Fibroblast of the aortic adventitia (primary cell): ENCODE measurements at regions not wholly inside any gene's neighbourhood (a gene's known extent, or its start where the extent isn't known, plus 50 kb on each side); places are given as distances from the start of the nearest gene placed in this dataset.

ENCODE experiments used
- DNase-seq: peaks from one replicate; pipeline ENCODE4 v3.0.0-alpha.2; 2010; ENCODE audit warnings: low read depth
- H3K4me3 ChIP-seq: 2 replicates; pipeline ENCODE4 v1.5.1; 2011; ENCODE audit warnings: low read depth, mild to moderate bottlenecking, control low read depth, low read length, moderate library complexity
- TF ChIP-seq, protein P1 (sequence below): IDR thresholded peaks from 2 replicates; pipeline ENCODE4 v1.5.1; 2011; ENCODE audit warnings: mild to moderate bottlenecking, low read length, control low read depth, inconsistent platforms; ENCODE audit not compliant: insufficient read depth

DNA sequence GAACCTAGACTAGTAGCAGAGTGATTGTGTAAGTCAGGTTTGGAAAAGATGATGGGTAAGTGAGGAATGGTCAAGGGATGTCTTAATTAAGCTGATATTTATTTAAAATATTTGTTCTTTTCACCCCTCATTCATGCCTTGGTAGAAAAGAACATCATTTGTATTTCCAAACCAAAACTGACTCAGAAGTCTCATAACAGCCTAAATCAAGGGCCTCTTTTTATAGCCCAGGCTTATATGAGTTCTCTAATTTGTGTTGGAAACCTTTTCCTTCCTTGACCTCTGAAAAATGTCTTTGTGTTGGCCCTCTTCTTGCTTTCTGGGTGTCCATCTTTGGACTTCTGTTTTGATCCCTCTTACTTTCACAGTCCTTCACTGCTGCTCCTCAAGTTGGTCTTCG, 1428.2 kb downstream of the MRPL39 start:
- TF ChIP-seq, protein P1, sequence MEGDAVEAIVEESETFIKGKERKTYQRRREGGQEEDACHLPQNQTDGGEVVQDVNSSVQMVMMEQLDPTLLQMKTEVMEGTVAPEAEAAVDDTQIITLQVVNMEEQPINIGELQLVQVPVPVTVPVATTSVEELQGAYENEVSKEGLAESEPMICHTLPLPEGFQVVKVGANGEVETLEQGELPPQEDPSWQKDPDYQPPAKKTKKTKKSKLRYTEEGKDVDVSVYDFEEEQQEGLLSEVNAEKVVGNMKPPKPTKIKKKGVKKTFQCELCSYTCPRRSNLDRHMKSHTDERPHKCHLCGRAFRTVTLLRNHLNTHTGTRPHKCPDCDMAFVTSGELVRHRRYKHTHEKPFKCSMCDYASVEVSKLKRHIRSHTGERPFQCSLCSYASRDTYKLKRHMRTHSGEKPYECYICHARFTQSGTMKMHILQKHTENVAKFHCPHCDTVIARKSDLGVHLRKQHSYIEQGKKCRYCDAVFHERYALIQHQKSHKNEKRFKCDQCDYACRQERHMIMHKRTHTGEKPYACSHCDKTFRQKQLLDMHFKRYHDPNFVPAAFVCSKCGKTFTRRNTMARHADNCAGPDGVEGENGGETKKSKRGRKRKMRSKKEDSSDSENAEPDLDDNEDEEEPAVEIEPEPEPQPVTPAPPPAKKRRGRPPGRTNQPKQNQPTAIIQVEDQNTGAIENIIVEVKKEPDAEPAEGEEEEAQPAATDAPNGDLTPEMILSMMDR, result no peak
- no peak overlapping the region for H3K4me3 ChIP-seq
- no peak for DNase-seq

DNA sequence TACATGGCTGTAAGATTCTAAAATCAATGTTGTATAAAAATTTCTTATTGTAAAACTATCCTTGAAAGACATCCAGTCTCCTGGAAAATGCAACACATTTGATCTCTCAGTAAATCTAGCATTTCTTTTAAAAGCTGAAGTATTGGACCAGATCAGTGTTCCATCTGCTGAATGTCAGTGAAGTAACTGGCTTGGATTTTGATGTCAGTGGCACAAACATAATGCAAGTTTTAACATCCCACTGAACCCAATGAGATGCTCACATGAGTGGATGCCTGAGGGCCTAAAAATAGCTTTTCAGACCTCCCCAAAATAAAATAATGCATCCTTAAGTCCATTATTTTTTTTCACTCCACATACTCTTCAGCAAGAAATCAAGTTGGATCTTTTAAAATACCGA, 1432.2 kb downstream of the MRPL39 start:
- DNase-seq, result no peak
- TF ChIP-seq, protein P1, result no peak
- no peak overlapping the region for H3K4me3 ChIP-seq

DNA sequence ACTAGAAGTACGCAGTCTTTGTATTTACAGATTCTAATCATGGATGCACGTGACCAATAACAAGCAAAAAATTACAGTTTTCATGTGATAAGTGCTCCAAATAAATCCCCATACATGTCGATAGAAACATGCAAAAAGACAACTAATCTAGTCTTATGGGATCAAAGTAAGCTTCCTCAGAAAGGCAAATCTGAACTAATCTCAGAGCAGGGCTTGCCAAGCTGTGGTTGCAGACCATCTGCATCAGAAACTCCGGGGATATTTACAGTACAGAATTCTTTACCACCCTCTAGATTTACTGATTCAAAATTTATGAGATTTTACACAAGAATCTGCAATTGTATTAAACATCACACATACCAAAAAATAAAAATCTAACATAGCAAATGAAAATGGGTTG, 1435.5 kb downstream of the MRPL39 start:
- TF ChIP-seq, protein P1, result no peak
- no peak for DNase-seq
- H3K4me3 ChIP-seq, result no peak overlapping the region

DNA sequence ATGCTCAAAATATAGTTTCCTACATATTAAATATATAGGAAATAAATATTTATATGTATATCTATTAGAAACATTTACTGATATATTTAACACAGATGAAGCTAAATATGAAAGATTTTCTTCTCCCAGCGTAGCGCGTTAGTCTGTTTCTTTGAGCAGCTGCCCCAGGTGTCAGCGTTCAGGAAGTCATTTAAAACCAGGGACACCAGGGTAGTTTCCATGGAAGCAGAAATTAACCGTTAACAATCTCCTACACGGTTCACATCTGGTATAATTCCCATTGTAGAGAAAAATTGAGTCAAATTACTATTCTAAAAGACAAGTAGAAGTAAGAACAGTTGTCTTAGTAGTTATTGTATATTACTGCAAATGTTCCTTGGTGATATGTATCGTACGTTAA, 1443.7 kb downstream of the MRPL39 start:
- no peak for DNase-seq
- TF ChIP-seq, protein P1, result no peak
- no peak overlapping the region for H3K4me3 ChIP-seq

DNA sequence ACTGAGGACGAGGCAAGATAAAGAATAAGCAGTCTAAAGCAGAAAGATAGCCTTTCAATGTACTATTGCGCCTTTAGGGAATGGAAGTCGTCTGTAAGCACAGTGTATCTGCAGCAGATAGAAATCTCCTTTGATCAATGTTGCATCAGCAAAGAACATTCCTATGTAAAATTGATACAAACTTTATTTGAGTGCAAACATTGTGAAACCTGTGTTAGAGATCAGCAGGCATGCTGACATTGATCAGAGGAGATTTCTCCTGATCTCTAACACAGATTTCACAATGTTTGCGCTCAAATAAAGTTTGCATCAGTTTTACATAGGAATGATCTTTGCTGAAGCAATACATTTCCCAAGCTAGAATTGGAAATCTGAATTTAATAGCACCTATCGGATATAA, 1446.8 kb downstream of the MRPL39 start:
- TF ChIP-seq, protein P1, result no peak
- DNase-seq, result no peak
- no peak overlapping the region for H3K4me3 ChIP-seq

DNA sequence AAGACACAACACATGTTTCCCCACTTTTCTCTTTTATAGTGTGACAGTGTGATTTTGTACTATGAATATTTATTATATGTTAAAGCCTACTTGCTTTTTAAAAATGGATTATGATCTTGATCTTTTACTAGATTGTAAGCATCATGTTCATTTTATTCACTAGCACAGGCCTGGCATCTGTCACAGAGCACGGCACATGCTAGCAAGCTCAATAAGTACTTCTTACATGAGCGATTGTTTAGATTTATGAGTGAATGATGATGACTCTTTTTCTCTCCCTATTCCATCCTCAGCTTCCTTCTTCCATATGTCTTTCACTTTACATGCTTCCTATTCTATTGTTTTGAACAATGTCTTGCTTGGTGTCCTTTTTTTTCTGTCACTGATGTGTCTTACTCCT, 1454.1 kb downstream of the MRPL39 start:
- TF ChIP-seq, protein P1, result no peak
- DNase-seq, result no peak
- no peak overlapping the region for H3K4me3 ChIP-seq

DNA sequence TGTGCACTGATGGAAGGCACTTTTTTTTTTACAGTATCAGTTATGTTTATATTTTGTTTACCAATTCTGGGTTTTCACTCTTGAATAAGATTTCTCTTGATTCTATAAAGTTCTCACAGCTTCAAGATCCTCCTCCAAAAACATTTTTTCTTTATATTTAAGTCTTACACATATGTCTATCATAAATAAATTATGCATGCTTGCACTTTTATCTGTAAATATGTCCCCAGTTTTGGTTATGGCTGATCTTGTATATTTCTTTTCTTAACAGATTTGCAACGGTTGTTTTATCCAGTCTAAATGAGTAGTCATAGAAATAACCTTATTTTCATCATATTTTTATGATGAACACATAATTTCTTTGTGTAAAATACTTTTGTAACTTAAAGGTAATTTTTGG, 1456.5 kb downstream of the MRPL39 start:
- H3K4me3 ChIP-seq, result no peak overlapping the region
- DNase-seq, result no peak
- TF ChIP-seq, protein P1, result no peak
